Neural crest cell (in vitro differentiated cells): ENCODE measurements at regions not wholly inside any gene's neighbourhood (a gene's known extent, or its start where the extent isn't known, plus 50 kb on each side); places are given as distances from the start of the nearest gene placed in this dataset.

Source experiments
- DNase-seq: peaks from one replicate; pipeline ENCODE4 v3.0.0; 2021; ENCODE audit warnings: low read depth, mixed read lengths, low spot score
- H3K27ac Mint-ChIP-seq: one replicate; pipeline ENCODE4 v1.8.0; 2021; ENCODE audit warnings: mild to moderate bottlenecking, mixed read lengths; ENCODE audit not compliant: unreplicated experiment
- H3K27me3 Mint-ChIP-seq: 2 replicates; pipeline ENCODE4 v1.8.0; 2021; ENCODE audit warnings: low read depth, mild to moderate bottlenecking, mixed read lengths
- H3K36me3 Mint-ChIP-seq: 2 replicates; pipeline ENCODE4 v1.8.0; 2021; ENCODE audit warnings: low read depth, mild to moderate bottlenecking, mixed read lengths
- H3K4me1 Mint-ChIP-seq: 2 replicates; pipeline ENCODE4 v1.8.0; 2021; ENCODE audit warnings: mixed read lengths
- H3K4me3 Mint-ChIP-seq: one replicate; pipeline ENCODE4 v1.8.0; 2021; ENCODE audit warnings: mild to moderate bottlenecking, mixed read lengths
- H3K9me3 Mint-ChIP-seq: 2 replicates; pipeline ENCODE4 v1.8.0; 2021; ENCODE audit warnings: mixed read lengths
- CTCF ChIP-seq: fragments of 200-600 bp; sonication (generic); conservative IDR thresholded peaks from 2 replicates; pipeline ENCODE4 v1.5.0; 2021; ENCODE audit warnings: antibody characterized with exemption, mild to moderate bottlenecking

- H3K27me3 Mint-ChIP-seq: no peaks in the 10 kb centered on the region
- no peaks in the 10 kb centered on the region for H3K4me1 Mint-ChIP-seq
- H3K27ac Mint-ChIP-seq: no peak overlapping the region
- no peak overlapping the region for H3K4me3 Mint-ChIP-seq
- no peak for TF ChIP-seq CTCF
- no peaks in the 10 kb centered on the region for H3K36me3 Mint-ChIP-seq
- DNase-seq: no peak
- no peaks in the 10 kb centered on the region for H3K9me3 Mint-ChIP-seq
These were observed 315.0 kb upstream of the SLC39A10 start for GRCh38 chr2:195342061-195342460.

DNA sequence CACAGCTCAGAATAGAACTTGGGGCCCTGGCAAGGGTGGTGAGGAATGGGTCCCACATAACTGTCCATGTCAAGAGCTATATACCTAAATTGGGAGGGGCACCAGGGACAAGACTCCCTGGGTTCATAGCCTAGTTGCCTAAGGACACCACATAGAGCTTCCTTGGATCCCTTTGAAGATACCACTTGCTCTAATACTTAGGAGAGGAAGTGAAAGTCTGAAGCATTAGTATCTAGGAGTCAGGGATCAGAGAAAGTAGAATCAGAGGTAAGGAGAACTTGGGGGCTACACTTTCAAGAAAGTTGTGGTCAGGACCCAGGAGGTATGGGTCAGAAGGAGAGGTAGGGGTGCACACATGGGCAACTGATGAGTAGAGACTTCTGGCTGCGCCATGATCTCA is 318.2 kb upstream of the SLC39A10 start:
- Mint-ChIP-seq H3K27me3 (no peaks in the 10 kb centered on the region), H3K4me1 (no peaks in the 10 kb centered on the region), H3K4me3 (no peak overlapping the region), H3K9me3 (no peaks in the 10 kb centered on the region), H3K27ac (no peak overlapping the region), H3K36me3 (no peaks in the 10 kb centered on the region)
- no peak for DNase-seq
- no peak for TF ChIP-seq CTCF

- no peak for TF ChIP-seq CTCF
- no peaks in the 10 kb centered on the region for H3K36me3 Mint-ChIP-seq
- no peaks in the 10 kb centered on the region for H3K27me3 Mint-ChIP-seq
- no peak overlapping the region for H3K27ac Mint-ChIP-seq
- DNase-seq: no peak
- H3K9me3 Mint-ChIP-seq: no peaks in the 10 kb centered on the region
- H3K4me1 Mint-ChIP-seq: no peaks in the 10 kb centered on the region
- no peak overlapping the region for H3K4me3 Mint-ChIP-seq
These were observed 319.4 kb upstream of the SLC39A10 start for GRCh38 chr2:195337597-195337996.

DNA sequence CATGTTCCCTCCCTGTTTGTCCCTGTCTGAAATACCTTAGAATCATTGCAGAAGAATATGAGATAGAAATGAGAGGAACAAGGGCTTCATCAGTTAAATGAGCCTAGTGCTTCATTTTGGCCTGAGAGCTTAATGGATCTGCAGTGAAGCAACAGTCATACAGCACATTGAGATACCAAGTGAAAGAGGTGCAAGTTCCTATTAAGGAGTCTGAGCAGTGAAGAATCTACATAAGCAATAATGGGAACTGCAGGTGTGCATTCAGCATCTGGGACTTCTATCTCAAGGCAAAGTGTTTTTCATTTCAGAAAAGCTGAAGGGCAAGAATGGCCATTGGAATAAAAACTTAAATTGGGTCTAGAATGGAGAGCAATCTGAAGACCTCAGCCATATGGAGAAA is 323.2 kb upstream of the SLC39A10 start:
- no peak overlapping the region for H3K27ac Mint-ChIP-seq
- no peak for TF ChIP-seq CTCF
- no peaks in the 10 kb centered on the region for H3K27me3 Mint-ChIP-seq
- no peak for DNase-seq
- no peaks in the 10 kb centered on the region for H3K36me3 Mint-ChIP-seq
- H3K9me3 Mint-ChIP-seq: no peaks in the 10 kb centered on the region
- H3K4me1 Mint-ChIP-seq: peaks cover 5% of the 10 kb centered on the region
- no peak overlapping the region for H3K4me3 Mint-ChIP-seq

GRCh38 chr2:195331966-195332365 is 325.1 kb upstream of the SLC39A10 start:
- no peak overlapping the region for H3K4me3 Mint-ChIP-seq
- H3K36me3 Mint-ChIP-seq: no peaks in the 10 kb centered on the region
- TF ChIP-seq CTCF: no peak
- H3K4me1 Mint-ChIP-seq: peaks cover 5% of the 10 kb centered on the region
- DNase-seq: no peak
- no peak overlapping the region for H3K27ac Mint-ChIP-seq
- H3K9me3 Mint-ChIP-seq: no peaks in the 10 kb centered on the region
- no peaks in the 10 kb centered on the region for H3K27me3 Mint-ChIP-seq

DNA sequence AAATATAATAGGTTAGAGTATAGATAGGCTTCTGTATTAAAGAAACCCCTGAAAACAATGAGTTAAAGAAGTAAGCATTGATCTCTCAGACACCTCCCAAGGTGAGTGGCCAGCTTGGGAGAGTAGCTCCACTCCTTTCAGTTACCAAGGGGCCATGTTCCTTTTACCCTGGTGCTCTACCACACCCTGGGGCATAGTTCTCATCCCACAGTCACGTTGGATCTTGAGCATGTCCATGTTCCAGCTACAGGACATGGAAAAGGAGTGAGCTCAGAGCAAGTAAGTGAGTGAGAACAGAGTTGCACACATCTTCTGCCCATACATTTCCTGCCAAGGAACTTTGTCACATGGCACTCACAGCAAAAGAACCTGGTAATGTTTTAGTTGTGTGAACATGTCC is 325.9 kb upstream of the SLC39A10 start:
- TF ChIP-seq CTCF: no peak
- Mint-ChIP-seq H3K27me3 (no peaks in the 10 kb centered on the region), H3K36me3 (no peaks in the 10 kb centered on the region), H3K4me3 (no peak overlapping the region), H3K4me1 (peaks cover 5% of the 10 kb centered on the region), H3K27ac (no peak overlapping the region), H3K9me3 (no peaks in the 10 kb centered on the region)
- DNase-seq: no peak
